H9 (cell line): ENCODE measurements at regions not wholly inside any gene's neighbourhood (a gene's known extent, or its start where the extent isn't known, plus 50 kb on each side); places are given as distances from the start of the nearest gene placed in this dataset.

Source experiments
- DNase-seq: peaks from one replicate; pipeline ENCODE4 v3.0.0-alpha.2; 2017
- H2AFZ ChIP-seq: one replicate; pipeline ENCODE4 v1.6.1; 2013; ENCODE audit warnings: mild to moderate bottlenecking, low read length, control low read depth, moderate library complexity
- H2AK5ac ChIP-seq: 2 replicates; pipeline ENCODE4 v1.6.1; 2013; ENCODE audit warnings: low read length, control low read depth, mixed read lengths; ENCODE audit not compliant: insufficient read length
- H2BK120ac ChIP-seq: one replicate; pipeline ENCODE4 v1.6.1; 2013; ENCODE audit warnings: low read depth, mild to moderate bottlenecking, low read length, control low read depth, inconsistent platforms; ENCODE audit not compliant: poor library complexity, severe bottlenecking
- H2BK12ac ChIP-seq: 2 replicates; pipeline ENCODE4 v1.6.1; 2013; ENCODE audit warnings: low read length, control low read depth, mixed read lengths, low read depth; ENCODE audit not compliant: insufficient read length
- H2BK15ac ChIP-seq: 2 replicates; pipeline ENCODE4 v1.6.1; 2013; ENCODE audit warnings: low read depth, low read length, control low read depth
- H2BK20ac ChIP-seq: one replicate; pipeline ENCODE4 v1.6.1; 2013; ENCODE audit warnings: low read depth, mild to moderate bottlenecking, low read length, control low read depth, inconsistent platforms; ENCODE audit not compliant: poor library complexity, severe bottlenecking
- H2BK5ac ChIP-seq: 2 replicates; pipeline ENCODE4 v1.6.1; 2013; ENCODE audit warnings: low read length, control low read depth, mixed read lengths; ENCODE audit not compliant: insufficient read length
- H3K14ac ChIP-seq: 2 replicates; pipeline ENCODE4 v1.6.1; 2013; ENCODE audit warnings: low read length, control low read depth; ENCODE audit not compliant: insufficient read depth
- H3K18ac ChIP-seq: 2 replicates; pipeline ENCODE4 v1.6.1; 2013; ENCODE audit warnings: low read depth, mild to moderate bottlenecking, mixed read lengths, low read length, control low read depth; ENCODE audit not compliant: insufficient read length
- H3K23ac ChIP-seq: 2 replicates; pipeline ENCODE4 v1.6.1; 2013; ENCODE audit warnings: low read length, control low read depth, mixed read lengths, low read depth; ENCODE audit not compliant: insufficient read length
- H3K23me2 ChIP-seq: 2 replicates; pipeline ENCODE4 v1.6.1; 2013; ENCODE audit warnings: low read depth, mild to moderate bottlenecking, mixed read lengths, low read length, control low read depth; ENCODE audit not compliant: insufficient read length, poor library complexity, severe bottlenecking
- H3K27ac ChIP-seq: 2 replicates; pipeline ENCODE4 v1.5.1; 2013; ENCODE audit warnings: low read length, control low read depth, mixed read lengths, low read depth; ENCODE audit not compliant: insufficient read length
- H3K27me3 ChIP-seq: 2 replicates; pipeline ENCODE4 v1.6.1; 2013; ENCODE audit warnings: low read length, control low read depth, inconsistent platforms; ENCODE audit not compliant: insufficient read depth
- H3K4ac ChIP-seq: 2 replicates; pipeline ENCODE4 v1.6.1; 2013; ENCODE audit warnings: low read depth, mild to moderate bottlenecking, control low read depth, inconsistent platforms, low read length, moderate library complexity
- H3K4me1 ChIP-seq: 2 replicates; pipeline ENCODE4 v1.6.1; 2013; ENCODE audit warnings: low read length, control low read depth, inconsistent platforms; ENCODE audit not compliant: insufficient read depth
- H3K4me2 ChIP-seq: 2 replicates; pipeline ENCODE4 v1.6.1; 2013; ENCODE audit warnings: low read length, control low read depth, mixed read lengths; ENCODE audit not compliant: insufficient read length, insufficient read depth
- H3K56ac ChIP-seq: 2 replicates; pipeline ENCODE4 v1.6.1; 2013; ENCODE audit warnings: low read depth, mild to moderate bottlenecking, mixed read lengths, low read length, control low read depth; ENCODE audit not compliant: insufficient read length
- H3K79me1 ChIP-seq: 2 replicates; pipeline ENCODE4 v1.6.1; 2013; ENCODE audit warnings: low read depth, mild to moderate bottlenecking, moderate library complexity, low read length, control low read depth, inconsistent platforms; ENCODE audit not compliant: insufficient read depth, poor library complexity, severe bottlenecking
- H3K79me2 ChIP-seq: 2 replicates; pipeline ENCODE4 v1.6.1; 2013; ENCODE audit warnings: low read length, control low read depth, inconsistent platforms; ENCODE audit not compliant: insufficient read depth
- H3K9ac ChIP-seq: 2 replicates; pipeline ENCODE4 v1.6.1; 2013; ENCODE audit warnings: low read length, control low read depth, mixed read lengths; ENCODE audit not compliant: insufficient read length; ENCODE audit errors: extremely low read depth
- H3K9me3 ChIP-seq: one replicate; pipeline ENCODE4 v1.6.1; 2013; ENCODE audit warnings: low read depth, low read length, inconsistent platforms; ENCODE audit not compliant: control insufficient read depth
- H3T11ph ChIP-seq: one replicate; pipeline ENCODE4 v1.6.1; 2013; ENCODE audit warnings: mild to moderate bottlenecking, low read length, control low read depth, inconsistent platforms
- H4K20me1 ChIP-seq: one replicate; pipeline ENCODE4 v1.6.1; 2013; ENCODE audit not compliant: control insufficient read depth, insufficient read length, insufficient read depth
- H4K5ac ChIP-seq: 2 replicates; pipeline ENCODE4 v1.6.1; 2013; ENCODE audit warnings: low read depth, mild to moderate bottlenecking, mixed read lengths, low read length, control low read depth; ENCODE audit not compliant: insufficient read length
- H4K8ac ChIP-seq: replicated peaks from 2 replicates; pipeline ENCODE4 v1.6.1; 2013; ENCODE audit warnings: low read length, control low read depth, mixed read lengths, low read depth; ENCODE audit not compliant: insufficient read length
- H4K91ac ChIP-seq: 2 replicates; pipeline ENCODE4 v1.6.1; 2013; ENCODE audit warnings: low read depth, mild to moderate bottlenecking, moderate library complexity, mixed read lengths, low read length, control low read depth; ENCODE audit not compliant: insufficient read length
- H3K27ac Mint-ChIP-seq, 3 experiments: 2 replicates in 2 of 3; 3 replicates in 1 of 3; pipeline ENCODE4 v1.8.0; 2020 to 2021; ENCODE audit warnings: mixed read lengths in 3 of 3, mild to moderate bottlenecking in 1 of 3, moderate library complexity in 1 of 3
- H3K27me3 Mint-ChIP-seq: 2 replicates; pipeline ENCODE4 v1.8.0; 2021; ENCODE audit warnings: low read depth, mild to moderate bottlenecking, moderate library complexity, mixed read lengths
- H3K36me3 Mint-ChIP-seq, 3 experiments: 2 replicates in 2 of 3; 3 replicates in 1 of 3; pipeline ENCODE4 v1.8.0; 2020 to 2021; ENCODE audit warnings: low read depth in 3 of 3, mixed read lengths in 3 of 3; ENCODE audit not compliant: insufficient read depth in 1 of 3
- H3K4me1 Mint-ChIP-seq, 2 experiments: 2 replicates each; pipeline ENCODE4 v1.8.0; 2020; ENCODE audit warnings: mixed read lengths in 2 of 2
- H3K4me3 Mint-ChIP-seq, 2 experiments: 2 replicates in 1 of 2; 3 replicates in 1 of 2; pipeline ENCODE4 v1.8.0; 2020 to 2021; ENCODE audit warnings: mild to moderate bottlenecking in 2 of 2, mixed read lengths in 2 of 2, moderate library complexity in 1 of 2
- H3K9me3 Mint-ChIP-seq, 2 experiments: 2 replicates in 1 of 2; 3 replicates in 1 of 2; pipeline ENCODE4 v1.8.0; 2020; ENCODE audit warnings: mild to moderate bottlenecking in 2 of 2, mixed read lengths in 2 of 2, moderate library complexity in 1 of 2
- WGBS: extraction: QIAGEN DNeasy Blood & Tissue Kit; methylation state at CpG from one replicate; pipeline ENCODE4 v1.1.7; 2013; ENCODE audit warnings: missing lambda C conversion rate, low lambda C conversion rate, mixed read lengths; ENCODE audit not compliant: insufficient read length; ENCODE audit errors: extremely low coverage; 5-methylcytosine and 5-hydroxymethylcytosine counted together
- TF ChIP-seq, protein P1 (sequence below): fragments of 200-600 bp; sonication (generic); conservative IDR thresholded peaks from 3 replicates; pipeline ENCODE4 v1.8.0; 2021; ENCODE audit warnings: antibody characterized with exemption, mild to moderate bottlenecking

DNA sequence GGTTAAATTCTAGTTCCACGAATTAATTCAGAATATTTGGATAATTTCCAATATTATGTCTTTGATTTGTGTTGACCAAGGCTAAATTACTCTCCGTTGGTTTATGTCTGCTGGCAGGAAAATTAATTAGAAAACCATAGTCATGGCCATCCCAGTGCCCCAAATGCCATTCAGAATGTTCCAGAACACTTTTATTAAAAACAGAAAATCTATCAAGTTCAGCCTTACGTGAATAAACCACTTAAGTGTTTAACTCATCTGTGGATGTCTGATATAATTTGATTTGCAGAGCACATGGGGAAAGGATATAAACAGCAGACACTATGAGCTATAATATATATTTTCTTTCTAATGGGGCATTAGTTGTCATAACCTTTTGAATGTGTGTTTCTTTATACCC lies 480.7 kb downstream of the MRPL39 start:
- no peak overlapping the region for H2BK120ac ChIP-seq
- no peak overlapping the region for H2AFZ ChIP-seq
- Mint-ChIP-seq H3K27ac (no peak overlapping the region), H3K4me1 (no peaks in the 10 kb centered on the region), H3K36me3 (no peaks in the 10 kb centered on the region), H3K9me3 (peaks cover 29 to 47% of the 10 kb centered on the region in 2 experiments), H3K27me3 (no peaks in the 10 kb centered on the region), H3K4me3 (no peak overlapping the region)
- H3K4me2 ChIP-seq = no peak overlapping the region
- no peaks in the 10 kb centered on the region for H3K9me3 ChIP-seq
- no peaks in the 10 kb centered on the region for H3K4me1 ChIP-seq
- no peak overlapping the region for H4K91ac ChIP-seq
- no peak overlapping the region for H2BK15ac ChIP-seq
- H3T11ph ChIP-seq = no peak overlapping the region
- TF ChIP-seq, protein P1, sequence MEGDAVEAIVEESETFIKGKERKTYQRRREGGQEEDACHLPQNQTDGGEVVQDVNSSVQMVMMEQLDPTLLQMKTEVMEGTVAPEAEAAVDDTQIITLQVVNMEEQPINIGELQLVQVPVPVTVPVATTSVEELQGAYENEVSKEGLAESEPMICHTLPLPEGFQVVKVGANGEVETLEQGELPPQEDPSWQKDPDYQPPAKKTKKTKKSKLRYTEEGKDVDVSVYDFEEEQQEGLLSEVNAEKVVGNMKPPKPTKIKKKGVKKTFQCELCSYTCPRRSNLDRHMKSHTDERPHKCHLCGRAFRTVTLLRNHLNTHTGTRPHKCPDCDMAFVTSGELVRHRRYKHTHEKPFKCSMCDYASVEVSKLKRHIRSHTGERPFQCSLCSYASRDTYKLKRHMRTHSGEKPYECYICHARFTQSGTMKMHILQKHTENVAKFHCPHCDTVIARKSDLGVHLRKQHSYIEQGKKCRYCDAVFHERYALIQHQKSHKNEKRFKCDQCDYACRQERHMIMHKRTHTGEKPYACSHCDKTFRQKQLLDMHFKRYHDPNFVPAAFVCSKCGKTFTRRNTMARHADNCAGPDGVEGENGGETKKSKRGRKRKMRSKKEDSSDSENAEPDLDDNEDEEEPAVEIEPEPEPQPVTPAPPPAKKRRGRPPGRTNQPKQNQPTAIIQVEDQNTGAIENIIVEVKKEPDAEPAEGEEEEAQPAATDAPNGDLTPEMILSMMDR = no peak
- H2BK5ac ChIP-seq = no peak overlapping the region
- H3K18ac ChIP-seq = no peak overlapping the region
- no peak overlapping the region for H4K8ac ChIP-seq
- H3K27ac ChIP-seq = no peak overlapping the region
- H3K9ac ChIP-seq = no peak overlapping the region
- H4K20me1 ChIP-seq = no peaks in the 10 kb centered on the region
- H3K23me2 ChIP-seq = no peaks in the 10 kb centered on the region
- no peak overlapping the region for H3K56ac ChIP-seq
- no peak overlapping the region for H3K23ac ChIP-seq
- H3K79me1 ChIP-seq = no peaks in the 10 kb centered on the region
- H3K79me2 ChIP-seq = no peaks in the 10 kb centered on the region
- H2AK5ac ChIP-seq = no peak overlapping the region
- no peaks in the 10 kb centered on the region for H3K27me3 ChIP-seq
- no peak overlapping the region for H2BK20ac ChIP-seq
- no peak overlapping the region for H3K14ac ChIP-seq
- H4K5ac ChIP-seq = no peak overlapping the region
- H3K4ac ChIP-seq = no peak overlapping the region
- no CpG with 5 or more reads among the region's 3 CpGs for WGBS
- no peak for DNase-seq
- no peak overlapping the region for H2BK12ac ChIP-seq
